Vagina (tissue), 2 donors: ENCODE measurements at regions not wholly inside any gene's neighbourhood (a gene's known extent, or its start where the extent isn't known, plus 50 kb on each side); places are given as distances from the start of the nearest gene placed in this dataset.

Source experiments
- DNase-seq, 2 donors: peaks; one replicate each; pipeline ENCODE4 v3.0.0-alpha.2; 2017; ENCODE audit errors: extremely low spot score in 2 of 2
- H3K27ac ChIP-seq: fragments of 200-600 bp; sonication (generic); one replicate; pipeline ENCODE4 v1.5.1; 2019
- H3K27me3 ChIP-seq: fragments of 200-600 bp; sonication (generic); one replicate; pipeline ENCODE4 v1.5.1; 2019
- H3K36me3 ChIP-seq, 2 donors: fragments of 200-600 bp; sonication (generic); one replicate each; pipeline ENCODE4 v1.5.1; 2017 to 2019
- H3K4me1 ChIP-seq: fragments of 200-600 bp; sonication (generic); one replicate; pipeline ENCODE4 v1.5.1; 2019
- H3K4me3 ChIP-seq, 2 donors: fragments of 200-600 bp; sonication (generic); 1 replicate in 1 of 2; 2 replicates in 1 of 2; pipeline ENCODE4 v1.5.1; 2016 to 2019
- H3K9me3 ChIP-seq: fragments of 200-600 bp; sonication (generic); one replicate; pipeline ENCODE4 v1.5.1; 2019
- CTCF ChIP-seq, 3 experiments: fragments of 450-650 bp in 2 of 3; fragments of 200-600 bp in 1 of 3; sonication (generic) in 1 of 3; IDR thresholded peaks; one replicate each; pipeline ENCODE4 v1.5.1; 2017 to 2019; ENCODE audit warnings: antibody characterized with exemption in 3 of 3, mild to moderate bottlenecking in 2 of 3, moderate library complexity in 2 of 3
- POLR2A ChIP-seq, 2 donors: fragments of 450-650 bp; IDR thresholded peaks; one replicate each; pipeline ENCODE4 v1.6.1; 2017; ENCODE audit warnings: antibody characterized with exemption in 2 of 2, mild to moderate bottlenecking in 2 of 2, moderate library complexity in 2 of 2
- POLR2AphosphoS5 ChIP-seq, 2 donors: sonication (generic); formaldehyde crosslinking; IDR thresholded peaks; one replicate each; pipeline ENCODE4 v1.9.0; 2017; ENCODE audit warnings: antibody characterized with exemption in 2 of 2, mild to moderate bottlenecking in 2 of 2, low read depth in 1 of 2; ENCODE audit not compliant: insufficient read depth in 1 of 2
- intact Hi-C: fragments of 100-400 bp; cut with DNase I; formaldehyde crosslinking; loops from one replicate; pipeline ENCODE4 v1.15.1; 2023

- Histone ChIP-seq H3K4me3 (no peak overlapping the region), H3K9me3 (no peaks in the 10 kb centered on the region), H3K27ac (no peak overlapping the region), H3K4me1 (no peaks in the 10 kb centered on the region), H3K27me3 (no peaks in the 10 kb centered on the region), H3K36me3 (no peaks in the 10 kb centered on the region)
- TF ChIP-seq POLR2AphosphoS5 (IDR thresholded peaks at IDR 0.05; ENCODE audit: insufficient read depth in 1 of 2, low read depth in 1 of 2) = no peak
- TF ChIP-seq POLR2A (IDR thresholded peaks at IDR 0.05) = no peak
- no peak for TF ChIP-seq CTCF (IDR thresholded peaks at IDR 0.05)
- DNase-seq = no peak
- intact Hi-C loops = no loop called here
Measured at GRCh38 chr3:159473206-159473605, 515.4 kb upstream of the IL12A start.

GRCh38 chr3:159480046-159480445, 508.6 kb upstream of the IL12A start:
- intact Hi-C loops = no loop called here
- no peak for DNase-seq

GRCh38 chr3:159482241-159482993, 506.2 kb upstream of the IL12A start:
- no peaks in the 10 kb centered on the region for H3K9me3 ChIP-seq

More at GRCh38 chr3:159480046-159480445, 508.6 kb upstream of the IL12A start:
- Histone ChIP-seq H3K36me3 (no peaks in the 10 kb centered on the region), H3K9me3 (no peaks in the 10 kb centered on the region), H3K4me3 (no peak overlapping the region), H3K27ac (no peak overlapping the region), H3K27me3 (no peaks in the 10 kb centered on the region), H3K4me1 (no peaks in the 10 kb centered on the region)
- TF ChIP-seq POLR2A (IDR thresholded peaks at IDR 0.05) (no peak), CTCF (IDR thresholded peaks at IDR 0.05) (no peak), POLR2AphosphoS5 (IDR thresholded peaks at IDR 0.05; ENCODE audit: insufficient read depth in 1 of 2, low read depth in 1 of 2) (no peak)

GRCh38 chr3:159482994-159483367, 505.7 kb upstream of the IL12A start:
- Histone ChIP-seq H3K4me3 (no peak overlapping the region), H3K27ac (no peak overlapping the region), H3K27me3 (no peaks in the 10 kb centered on the region), H3K4me1 (no peaks in the 10 kb centered on the region), H3K9me3 (no peaks in the 10 kb centered on the region), H3K36me3 (no peaks in the 10 kb centered on the region)
- intact Hi-C loops = no loop called here
- DNase-seq = no peak
- no peak for TF ChIP-seq POLR2A (IDR thresholded peaks at IDR 0.05)
- TF ChIP-seq POLR2AphosphoS5 (IDR thresholded peaks at IDR 0.05; ENCODE audit: insufficient read depth in 1 of 2, low read depth in 1 of 2) = no peak
- no peak for TF ChIP-seq CTCF (IDR thresholded peaks at IDR 0.05)

More at GRCh38 chr3:159482241-159482993, 506.2 kb upstream of the IL12A start:
- no peak for DNase-seq
- H3K4me3 ChIP-seq = no peak overlapping the region
- no peaks in the 10 kb centered on the region for H3K27me3 ChIP-seq
- no peaks in the 10 kb centered on the region for H3K36me3 ChIP-seq
- intact Hi-C loops = no loop called here
- no peak for TF ChIP-seq POLR2A (IDR thresholded peaks at IDR 0.05)
- no peak for TF ChIP-seq POLR2AphosphoS5 (IDR thresholded peaks at IDR 0.05; ENCODE audit: insufficient read depth in 1 of 2, low read depth in 1 of 2)
- TF ChIP-seq CTCF (IDR thresholded peaks at IDR 0.05) = no peak
- H3K4me1 ChIP-seq = no peaks in the 10 kb centered on the region
- H3K27ac ChIP-seq = no peak overlapping the region

- no peak overlapping the region for H3K27ac ChIP-seq
- no peaks in the 10 kb centered on the region for H3K36me3 ChIP-seq
- H3K4me1 ChIP-seq = no peaks in the 10 kb centered on the region
- H3K9me3 ChIP-seq = no peaks in the 10 kb centered on the region
- TF ChIP-seq POLR2A (IDR thresholded peaks at IDR 0.05) = no peak
- no peak for TF ChIP-seq CTCF (IDR thresholded peaks at IDR 0.05)
- no peak for TF ChIP-seq POLR2AphosphoS5 (IDR thresholded peaks at IDR 0.05; ENCODE audit: insufficient read depth in 1 of 2, low read depth in 1 of 2)
- H3K4me3 ChIP-seq = no peak overlapping the region
- DNase-seq = no peak
- no peaks in the 10 kb centered on the region for H3K27me3 ChIP-seq
- intact Hi-C loops = no loop called here
Measured at GRCh38 chr3:159486580-159486979, 502.1 kb upstream of the IL12A start.
